NB4 (cell line): ENCODE measurements at regions not wholly inside any gene's neighbourhood (a gene's known extent, or its start where the extent isn't known, plus 50 kb on each side); places are given as distances from the start of the nearest gene placed in this dataset.

Experiments used
- DNase-seq: peaks from one replicate; pipeline ENCODE4 v3.0.0; 2010; ENCODE audit warnings: low read depth
- H3K4me3 ChIP-seq: one replicate; pipeline ENCODE4 v1.5.1; 2011; ENCODE audit warnings: mild to moderate bottlenecking, low read depth, low read length, moderate library complexity
- MYC ChIP-seq: IDR thresholded peaks from 2 replicates; pipeline ENCODE4 v1.6.1; 2011; ENCODE audit warnings: low read depth, low read length
- POLR2A ChIP-seq: IDR thresholded peaks from 2 replicates; pipeline ENCODE4 v1.6.1; 2011; ENCODE audit warnings: mild to moderate bottlenecking; ENCODE audit not compliant: insufficient read length; ENCODE audit errors: extremely low read depth
- TF ChIP-seq, protein P1 (sequence below): IDR thresholded peaks from 2 replicates; pipeline ENCODE4 v1.6.1; 2011; ENCODE audit warnings: low read depth, low read length
- TF ChIP-seq, protein P2 (sequence below): IDR thresholded peaks from one replicate; pipeline ENCODE4 v1.5.1; 2012; ENCODE audit warnings: low read depth, low read length

DNA sequence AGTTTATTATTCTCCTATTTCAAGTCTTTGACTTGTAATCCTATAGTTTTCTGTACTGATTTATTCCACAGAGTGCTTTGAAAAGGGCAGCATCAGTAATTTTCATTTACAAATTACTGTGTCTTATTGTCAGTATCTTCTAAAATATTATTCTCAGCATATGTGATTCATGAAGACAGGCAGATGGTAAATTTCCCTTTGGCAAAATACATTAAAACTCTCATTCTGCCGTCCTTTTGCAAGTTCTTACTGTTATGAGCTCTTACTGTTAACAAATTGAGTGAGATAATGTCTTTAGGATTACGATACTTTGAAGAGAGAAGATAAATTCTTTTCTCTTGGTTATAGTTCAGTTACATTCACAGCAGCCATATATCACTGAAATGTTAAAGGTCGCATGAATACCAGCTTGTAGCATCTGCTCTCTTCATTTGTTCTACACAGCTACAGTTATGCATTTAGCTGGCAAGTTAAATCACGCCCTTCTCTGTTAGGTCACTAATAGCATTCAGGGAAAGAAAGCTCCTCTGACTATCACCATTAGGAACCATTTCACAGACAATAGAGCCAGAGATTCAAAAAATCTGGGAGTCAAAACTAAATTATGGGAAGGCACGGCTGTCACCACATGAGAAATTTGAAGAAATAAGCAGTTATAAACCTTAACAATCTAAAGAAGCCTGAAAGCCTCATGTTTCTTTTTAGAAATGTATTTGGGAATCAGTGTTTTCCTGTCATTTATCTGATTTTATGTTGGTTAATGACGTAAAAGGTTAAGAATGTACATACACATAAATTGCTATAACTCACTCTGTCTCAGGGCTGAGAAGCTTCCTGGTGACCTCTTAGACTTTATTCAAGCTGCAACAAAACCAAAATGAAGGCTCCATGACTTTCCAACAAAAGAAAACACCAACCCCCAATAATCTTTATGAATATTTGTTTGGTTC, 109.6 kb upstream of the SP4 start:
- no peak overlapping the region for H3K4me3 ChIP-seq
- TF ChIP-seq MYC = no peak
- no peak for TF ChIP-seq POLR2A
- TF ChIP-seq, protein P1, sequence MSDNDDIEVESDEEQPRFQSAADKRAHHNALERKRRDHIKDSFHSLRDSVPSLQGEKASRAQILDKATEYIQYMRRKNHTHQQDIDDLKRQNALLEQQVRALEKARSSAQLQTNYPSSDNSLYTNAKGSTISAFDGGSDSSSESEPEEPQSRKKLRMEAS = no peak
- TF ChIP-seq, protein P2, sequence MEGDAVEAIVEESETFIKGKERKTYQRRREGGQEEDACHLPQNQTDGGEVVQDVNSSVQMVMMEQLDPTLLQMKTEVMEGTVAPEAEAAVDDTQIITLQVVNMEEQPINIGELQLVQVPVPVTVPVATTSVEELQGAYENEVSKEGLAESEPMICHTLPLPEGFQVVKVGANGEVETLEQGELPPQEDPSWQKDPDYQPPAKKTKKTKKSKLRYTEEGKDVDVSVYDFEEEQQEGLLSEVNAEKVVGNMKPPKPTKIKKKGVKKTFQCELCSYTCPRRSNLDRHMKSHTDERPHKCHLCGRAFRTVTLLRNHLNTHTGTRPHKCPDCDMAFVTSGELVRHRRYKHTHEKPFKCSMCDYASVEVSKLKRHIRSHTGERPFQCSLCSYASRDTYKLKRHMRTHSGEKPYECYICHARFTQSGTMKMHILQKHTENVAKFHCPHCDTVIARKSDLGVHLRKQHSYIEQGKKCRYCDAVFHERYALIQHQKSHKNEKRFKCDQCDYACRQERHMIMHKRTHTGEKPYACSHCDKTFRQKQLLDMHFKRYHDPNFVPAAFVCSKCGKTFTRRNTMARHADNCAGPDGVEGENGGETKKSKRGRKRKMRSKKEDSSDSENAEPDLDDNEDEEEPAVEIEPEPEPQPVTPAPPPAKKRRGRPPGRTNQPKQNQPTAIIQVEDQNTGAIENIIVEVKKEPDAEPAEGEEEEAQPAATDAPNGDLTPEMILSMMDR = no peak
- DNase-seq = no peak

DNA sequence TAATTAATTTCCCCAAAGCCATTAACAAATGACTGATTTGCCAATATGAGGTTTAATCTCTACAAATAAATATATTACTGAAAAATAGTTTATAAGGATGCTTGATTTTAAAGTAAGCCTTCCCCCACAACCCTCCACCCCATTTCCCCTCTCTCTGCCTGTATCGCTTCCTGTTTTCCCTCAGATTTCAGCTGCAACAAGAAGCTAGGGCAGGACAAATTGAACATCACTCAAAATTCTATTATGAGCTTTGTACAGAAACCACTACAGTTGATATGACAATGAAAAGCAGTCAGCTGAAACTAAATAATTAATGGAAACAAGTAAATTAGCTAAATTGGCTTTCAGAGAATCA, 109.0 kb upstream of the SP4 start:
- no peak overlapping the region for H3K4me3 ChIP-seq
- TF ChIP-seq, protein P2 = no peak
- TF ChIP-seq POLR2A (no peak), MYC (no peak)
- TF ChIP-seq, protein P1 = no peak
- no peak for DNase-seq

DNA sequence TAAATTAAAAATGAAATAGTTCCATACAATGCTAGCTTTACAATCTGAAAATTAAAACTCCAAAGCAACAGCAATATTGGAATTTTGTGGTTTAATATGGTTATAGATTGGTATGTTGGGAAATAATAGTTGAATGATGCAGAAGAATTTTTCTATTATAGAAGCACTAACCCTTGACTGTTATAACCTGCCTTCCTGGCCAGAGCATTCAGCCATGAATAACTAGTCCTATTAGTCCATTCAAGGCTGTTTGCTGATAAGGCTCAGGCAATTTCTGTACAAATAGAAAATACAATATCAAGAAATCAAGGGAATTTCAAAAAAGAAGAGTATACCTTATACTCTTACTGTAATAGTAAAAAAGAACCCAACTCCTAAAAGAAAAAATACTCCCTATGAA, 101.6 kb upstream of the SP4 start:
- TF ChIP-seq MYC (no peak), POLR2A (no peak)
- TF ChIP-seq, protein P2 = no peak
- TF ChIP-seq, protein P1 = no peak
- no peak overlapping the region for H3K4me3 ChIP-seq
- no peak for DNase-seq

DNA sequence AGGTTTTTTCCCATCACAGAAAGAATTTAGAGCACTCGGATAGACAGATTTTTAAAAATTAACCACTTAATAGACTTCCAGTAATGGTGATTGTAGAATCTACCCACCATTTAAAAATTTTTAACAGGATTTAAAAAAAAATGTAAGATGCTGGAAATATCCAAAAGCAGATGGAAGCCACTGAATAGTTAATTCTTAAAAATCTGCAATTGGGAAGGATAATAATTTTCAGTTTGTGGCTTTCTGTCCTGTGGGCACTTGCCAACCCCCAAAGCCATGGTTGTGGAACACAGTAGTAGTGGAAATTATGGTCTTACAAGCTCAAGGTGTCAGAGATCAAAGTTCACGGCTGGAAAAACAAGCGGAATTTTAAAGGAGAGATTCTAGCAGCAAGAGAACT, 101.0 kb upstream of the SP4 start:
- no peak for DNase-seq
- no peak overlapping the region for H3K4me3 ChIP-seq
- TF ChIP-seq MYC = no peak
- TF ChIP-seq, protein P2 = no peak
- no peak for TF ChIP-seq POLR2A
- TF ChIP-seq, protein P1 = no peak

DNA sequence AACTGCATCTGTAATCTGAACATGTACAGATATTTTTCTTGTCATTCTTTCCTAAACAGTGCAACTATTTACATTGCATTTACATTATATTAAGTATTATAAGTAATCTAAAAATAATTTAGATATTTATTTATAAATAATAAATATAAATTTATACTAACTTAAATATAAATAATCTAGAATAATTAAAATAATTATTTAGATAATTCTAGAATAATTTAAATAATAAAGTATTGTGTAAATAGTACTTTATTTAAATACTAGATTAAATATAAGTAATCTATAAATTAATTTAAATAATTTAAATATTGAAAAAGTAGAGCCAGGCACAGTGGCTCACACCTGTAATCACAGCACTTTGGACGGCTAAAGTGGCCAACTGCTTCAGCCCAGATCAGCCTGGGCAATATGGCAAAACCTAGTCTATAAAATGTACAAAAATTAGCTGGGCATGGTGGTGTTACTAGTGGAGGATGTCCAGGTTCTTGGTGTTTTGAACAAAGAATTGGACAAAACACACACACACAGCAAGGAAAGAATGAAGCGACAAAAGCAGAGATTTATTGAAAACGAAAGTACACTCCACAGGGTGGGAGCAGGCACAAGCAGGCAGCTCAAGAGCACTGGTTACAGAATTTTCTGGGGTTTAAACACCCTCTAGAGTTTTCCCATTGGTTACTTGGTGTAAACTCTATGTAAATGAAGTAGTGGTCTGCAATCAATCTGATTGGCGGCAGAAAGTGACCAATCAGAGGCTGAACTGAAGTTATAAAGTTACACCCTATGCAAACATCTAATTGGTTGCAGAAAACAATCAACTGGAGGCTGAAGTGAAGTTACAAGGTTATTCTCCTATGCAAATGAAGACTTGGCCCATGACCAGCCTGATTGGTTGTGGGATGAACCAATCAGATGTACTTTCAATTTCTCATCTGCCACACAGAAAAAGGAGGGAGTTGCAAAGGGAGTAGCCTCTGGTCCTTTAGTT, 100.2 kb upstream of the SP4 start:
- no peak overlapping the region for H3K4me3 ChIP-seq
- no peak for DNase-seq
- TF ChIP-seq POLR2A = no peak
- TF ChIP-seq, protein P2 = no peak
- TF ChIP-seq, protein P1 = no peak
- TF ChIP-seq MYC = no peak
